AG04449 (cell line): ENCODE measurements at regions not wholly inside any gene's neighbourhood (a gene's known extent, or its start where the extent isn't known, plus 50 kb on each side); places are given as distances from the start of the nearest gene placed in this dataset.

ENCODE experiments used
- CTCF ChIA-PET: fragments of 350-600 bp; formaldehyde crosslinking; extraction: SDS; loops from one replicate; lab custom pipeline; 2021; ENCODE audit warnings: antibody characterized with exemption; lab: Yijun Ruan, JAX
- POLR2A ChIA-PET: fragments of 400-600, 350-600 bp; formaldehyde crosslinking; extraction: SDS; loops from one replicate; lab custom pipeline; 2020; ENCODE audit warnings: antibody characterized with exemption, inconsistent platforms; lab: Yijun Ruan, JAX
- DNase-seq: peaks from one replicate; pipeline ENCODE4 v3.0.0-alpha.2; 2010; ENCODE audit warnings: low read depth, low spot score
- H3K4me3 ChIP-seq: 2 replicates; pipeline ENCODE4 v1.5.1; 2011; ENCODE audit warnings: low read depth, mild to moderate bottlenecking, control low read depth, low read length
- CTCF ChIP-seq: IDR thresholded peaks from one replicate; pipeline ENCODE4 v1.5.1; 2011; ENCODE audit warnings: mild to moderate bottlenecking, moderate library complexity, low read length, control low read depth, inconsistent platforms; ENCODE audit not compliant: insufficient read depth; ENCODE audit errors: missing control alignments

GRCh38 chr15:47485419-47485818 lies 231.9 kb upstream of the SEMA6D start:
- CTCF ChIA-PET = interaction anchor here (1.1 kb wide), 1 partner anchor 14 kb away, joined by 3 read pairs; no protein-coding TSS in a partner anchor
- POLR2A ChIA-PET = no interaction called here

GRCh38 chr15:47486040-47486439 lies 231.3 kb upstream of the SEMA6D start:
- no peak for TF ChIP-seq CTCF

More at GRCh38 chr15:47485419-47485818, 231.9 kb upstream of the SEMA6D start:
- DNase-seq = no peak
- no peak overlapping the region for H3K4me3 ChIP-seq
- TF ChIP-seq CTCF = no peak

GRCh38 chr15:47492195-47492594 lies 225.1 kb upstream of the SEMA6D start:
- ChIA-PET POLR2A (no interaction called here), CTCF (no interaction called here)
- no peak overlapping the region for H3K4me3 ChIP-seq
- no peak for TF ChIP-seq CTCF
- no peak for DNase-seq

More at GRCh38 chr15:47486040-47486439, 231.3 kb upstream of the SEMA6D start:
- CTCF ChIA-PET = interaction anchor here (1.1 kb wide), 1 partner anchor 14 kb away, joined by 3 read pairs; no protein-coding TSS in a partner anchor
- H3K4me3 ChIP-seq = no peak overlapping the region
- POLR2A ChIA-PET = no interaction called here
- DNase-seq = no peak

GRCh38 chr15:47493357-47494247 lies 223.7 kb upstream of the SEMA6D start:
- no peak for DNase-seq
- ChIA-PET CTCF (interaction anchor here (1.2 kb wide), 1 partner anchor 22 kb away, joined by 4 read pairs; no protein-coding TSS in a partner anchor), POLR2A (no interaction called here)
- H3K4me3 ChIP-seq = no peak overlapping the region
- TF ChIP-seq CTCF = no peak

- no peak overlapping the region for H3K4me3 ChIP-seq
- no peak for DNase-seq
- no peak for TF ChIP-seq CTCF
- ChIA-PET CTCF (interaction anchor here (0.8 kb wide), 1 partner anchor 8 kb away, joined by 3 read pairs; no protein-coding TSS in a partner anchor), POLR2A (no interaction called here)
Measured at GRCh38 chr15:47496343-47497185, 220.7 kb upstream of the SEMA6D start.
